ENCODE measurements at regions not wholly inside any gene's neighbourhood (a gene's known extent, or its start where the extent isn't known, plus 50 kb on each side); places are given as distances from the start of the nearest gene placed in this dataset.

DNA sequence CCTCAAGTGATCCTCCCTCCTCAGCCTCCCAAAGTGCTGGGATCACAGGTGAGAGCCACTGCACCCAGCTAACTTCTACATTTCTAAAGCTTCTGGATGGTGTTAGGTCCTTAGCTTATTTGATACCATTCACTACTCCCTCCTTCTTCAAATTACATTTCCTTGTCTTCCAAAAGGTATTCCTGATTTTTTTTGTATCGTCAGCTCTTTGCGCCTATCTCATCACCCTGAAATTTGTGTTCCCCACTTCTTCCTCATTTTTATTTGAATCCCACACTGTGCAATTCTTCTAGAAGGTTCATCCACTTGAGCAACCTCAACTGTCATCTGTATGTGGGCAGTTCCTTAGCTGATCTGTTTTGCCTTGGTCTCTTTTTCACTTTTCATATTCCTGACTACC, 241.8 kb upstream of the RGS6 start:
- H3K9me2 ChIP-seq (ENCODE audit: insufficient read depth): no peaks in the 10 kb centered on the region
- no peak for DNase-seq (ENCODE audit: low spot score)
- H3K27me3 ChIP-seq (ENCODE audit: insufficient read depth): no peaks in the 10 kb centered on the region
- H3K27ac Mint-ChIP-seq: no peak overlapping the region
- no peak for TF ChIP-seq POLR2AphosphoS5 (IDR thresholded peaks at IDR 0.05; ENCODE audit: low read depth)
- TF ChIP-seq EZH2phosphoT487 (IDR thresholded peaks at IDR 0.05; ENCODE audit: unreplicated experiment): no peak
- TF ChIP-seq ZNF331 (CRISPR knock-in tag; IDR thresholded peaks at IDR 0.05; ENCODE audit: low read depth): no peak
- no peak for TF ChIP-seq NANOG (IDR thresholded peaks at IDR 0.05; ENCODE audit: borderline replicate concordance)
- TF ChIP-seq, protein P1, sequence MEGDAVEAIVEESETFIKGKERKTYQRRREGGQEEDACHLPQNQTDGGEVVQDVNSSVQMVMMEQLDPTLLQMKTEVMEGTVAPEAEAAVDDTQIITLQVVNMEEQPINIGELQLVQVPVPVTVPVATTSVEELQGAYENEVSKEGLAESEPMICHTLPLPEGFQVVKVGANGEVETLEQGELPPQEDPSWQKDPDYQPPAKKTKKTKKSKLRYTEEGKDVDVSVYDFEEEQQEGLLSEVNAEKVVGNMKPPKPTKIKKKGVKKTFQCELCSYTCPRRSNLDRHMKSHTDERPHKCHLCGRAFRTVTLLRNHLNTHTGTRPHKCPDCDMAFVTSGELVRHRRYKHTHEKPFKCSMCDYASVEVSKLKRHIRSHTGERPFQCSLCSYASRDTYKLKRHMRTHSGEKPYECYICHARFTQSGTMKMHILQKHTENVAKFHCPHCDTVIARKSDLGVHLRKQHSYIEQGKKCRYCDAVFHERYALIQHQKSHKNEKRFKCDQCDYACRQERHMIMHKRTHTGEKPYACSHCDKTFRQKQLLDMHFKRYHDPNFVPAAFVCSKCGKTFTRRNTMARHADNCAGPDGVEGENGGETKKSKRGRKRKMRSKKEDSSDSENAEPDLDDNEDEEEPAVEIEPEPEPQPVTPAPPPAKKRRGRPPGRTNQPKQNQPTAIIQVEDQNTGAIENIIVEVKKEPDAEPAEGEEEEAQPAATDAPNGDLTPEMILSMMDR (conservative IDR thresholded peaks at IDR 0.05; ENCODE audit: low read depth in 2 of 2): no peak
- no peak for TF ChIP-seq ZNF114 (CRISPR knock-in tag; IDR thresholded peaks at IDR 0.05)
- TF ChIP-seq STAT1 (IDR thresholded peaks at IDR 0.05; ENCODE audit: unreplicated experiment): no peak
- no peak for TF ChIP-seq CREB1 (CRISPR knock-in tag; IDR thresholded peaks at IDR 0.05; ENCODE audit: low read depth)
- TF ChIP-seq, protein P2, sequence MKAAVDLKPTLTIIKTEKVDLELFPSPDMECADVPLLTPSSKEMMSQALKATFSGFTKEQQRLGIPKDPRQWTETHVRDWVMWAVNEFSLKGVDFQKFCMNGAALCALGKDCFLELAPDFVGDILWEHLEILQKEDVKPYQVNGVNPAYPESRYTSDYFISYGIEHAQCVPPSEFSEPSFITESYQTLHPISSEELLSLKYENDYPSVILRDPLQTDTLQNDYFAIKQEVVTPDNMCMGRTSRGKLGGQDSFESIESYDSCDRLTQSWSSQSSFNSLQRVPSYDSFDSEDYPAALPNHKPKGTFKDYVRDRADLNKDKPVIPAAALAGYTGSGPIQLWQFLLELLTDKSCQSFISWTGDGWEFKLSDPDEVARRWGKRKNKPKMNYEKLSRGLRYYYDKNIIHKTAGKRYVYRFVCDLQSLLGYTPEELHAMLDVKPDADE (IDR thresholded peaks at IDR 0.05): no peak
- no peak for TF ChIP-seq JUNB (IDR thresholded peaks at IDR 0.05; ENCODE audit: unreplicated experiment)
- TF ChIP-seq, protein P3, sequence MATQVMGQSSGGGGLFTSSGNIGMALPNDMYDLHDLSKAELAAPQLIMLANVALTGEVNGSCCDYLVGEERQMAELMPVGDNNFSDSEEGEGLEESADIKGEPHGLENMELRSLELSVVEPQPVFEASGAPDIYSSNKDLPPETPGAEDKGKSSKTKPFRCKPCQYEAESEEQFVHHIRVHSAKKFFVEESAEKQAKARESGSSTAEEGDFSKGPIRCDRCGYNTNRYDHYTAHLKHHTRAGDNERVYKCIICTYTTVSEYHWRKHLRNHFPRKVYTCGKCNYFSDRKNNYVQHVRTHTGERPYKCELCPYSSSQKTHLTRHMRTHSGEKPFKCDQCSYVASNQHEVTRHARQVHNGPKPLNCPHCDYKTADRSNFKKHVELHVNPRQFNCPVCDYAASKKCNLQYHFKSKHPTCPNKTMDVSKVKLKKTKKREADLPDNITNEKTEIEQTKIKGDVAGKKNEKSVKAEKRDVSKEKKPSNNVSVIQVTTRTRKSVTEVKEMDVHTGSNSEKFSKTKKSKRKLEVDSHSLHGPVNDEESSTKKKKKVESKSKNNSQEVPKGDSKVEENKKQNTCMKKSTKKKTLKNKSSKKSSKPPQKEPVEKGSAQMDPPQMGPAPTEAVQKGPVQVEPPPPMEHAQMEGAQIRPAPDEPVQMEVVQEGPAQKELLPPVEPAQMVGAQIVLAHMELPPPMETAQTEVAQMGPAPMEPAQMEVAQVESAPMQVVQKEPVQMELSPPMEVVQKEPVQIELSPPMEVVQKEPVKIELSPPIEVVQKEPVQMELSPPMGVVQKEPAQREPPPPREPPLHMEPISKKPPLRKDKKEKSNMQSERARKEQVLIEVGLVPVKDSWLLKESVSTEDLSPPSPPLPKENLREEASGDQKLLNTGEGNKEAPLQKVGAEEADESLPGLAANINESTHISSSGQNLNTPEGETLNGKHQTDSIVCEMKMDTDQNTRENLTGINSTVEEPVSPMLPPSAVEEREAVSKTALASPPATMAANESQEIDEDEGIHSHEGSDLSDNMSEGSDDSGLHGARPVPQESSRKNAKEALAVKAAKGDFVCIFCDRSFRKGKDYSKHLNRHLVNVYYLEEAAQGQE (IDR thresholded peaks at IDR 0.05; ENCODE audit: unreplicated experiment): no peak
- TF ChIP-seq, protein P4, sequence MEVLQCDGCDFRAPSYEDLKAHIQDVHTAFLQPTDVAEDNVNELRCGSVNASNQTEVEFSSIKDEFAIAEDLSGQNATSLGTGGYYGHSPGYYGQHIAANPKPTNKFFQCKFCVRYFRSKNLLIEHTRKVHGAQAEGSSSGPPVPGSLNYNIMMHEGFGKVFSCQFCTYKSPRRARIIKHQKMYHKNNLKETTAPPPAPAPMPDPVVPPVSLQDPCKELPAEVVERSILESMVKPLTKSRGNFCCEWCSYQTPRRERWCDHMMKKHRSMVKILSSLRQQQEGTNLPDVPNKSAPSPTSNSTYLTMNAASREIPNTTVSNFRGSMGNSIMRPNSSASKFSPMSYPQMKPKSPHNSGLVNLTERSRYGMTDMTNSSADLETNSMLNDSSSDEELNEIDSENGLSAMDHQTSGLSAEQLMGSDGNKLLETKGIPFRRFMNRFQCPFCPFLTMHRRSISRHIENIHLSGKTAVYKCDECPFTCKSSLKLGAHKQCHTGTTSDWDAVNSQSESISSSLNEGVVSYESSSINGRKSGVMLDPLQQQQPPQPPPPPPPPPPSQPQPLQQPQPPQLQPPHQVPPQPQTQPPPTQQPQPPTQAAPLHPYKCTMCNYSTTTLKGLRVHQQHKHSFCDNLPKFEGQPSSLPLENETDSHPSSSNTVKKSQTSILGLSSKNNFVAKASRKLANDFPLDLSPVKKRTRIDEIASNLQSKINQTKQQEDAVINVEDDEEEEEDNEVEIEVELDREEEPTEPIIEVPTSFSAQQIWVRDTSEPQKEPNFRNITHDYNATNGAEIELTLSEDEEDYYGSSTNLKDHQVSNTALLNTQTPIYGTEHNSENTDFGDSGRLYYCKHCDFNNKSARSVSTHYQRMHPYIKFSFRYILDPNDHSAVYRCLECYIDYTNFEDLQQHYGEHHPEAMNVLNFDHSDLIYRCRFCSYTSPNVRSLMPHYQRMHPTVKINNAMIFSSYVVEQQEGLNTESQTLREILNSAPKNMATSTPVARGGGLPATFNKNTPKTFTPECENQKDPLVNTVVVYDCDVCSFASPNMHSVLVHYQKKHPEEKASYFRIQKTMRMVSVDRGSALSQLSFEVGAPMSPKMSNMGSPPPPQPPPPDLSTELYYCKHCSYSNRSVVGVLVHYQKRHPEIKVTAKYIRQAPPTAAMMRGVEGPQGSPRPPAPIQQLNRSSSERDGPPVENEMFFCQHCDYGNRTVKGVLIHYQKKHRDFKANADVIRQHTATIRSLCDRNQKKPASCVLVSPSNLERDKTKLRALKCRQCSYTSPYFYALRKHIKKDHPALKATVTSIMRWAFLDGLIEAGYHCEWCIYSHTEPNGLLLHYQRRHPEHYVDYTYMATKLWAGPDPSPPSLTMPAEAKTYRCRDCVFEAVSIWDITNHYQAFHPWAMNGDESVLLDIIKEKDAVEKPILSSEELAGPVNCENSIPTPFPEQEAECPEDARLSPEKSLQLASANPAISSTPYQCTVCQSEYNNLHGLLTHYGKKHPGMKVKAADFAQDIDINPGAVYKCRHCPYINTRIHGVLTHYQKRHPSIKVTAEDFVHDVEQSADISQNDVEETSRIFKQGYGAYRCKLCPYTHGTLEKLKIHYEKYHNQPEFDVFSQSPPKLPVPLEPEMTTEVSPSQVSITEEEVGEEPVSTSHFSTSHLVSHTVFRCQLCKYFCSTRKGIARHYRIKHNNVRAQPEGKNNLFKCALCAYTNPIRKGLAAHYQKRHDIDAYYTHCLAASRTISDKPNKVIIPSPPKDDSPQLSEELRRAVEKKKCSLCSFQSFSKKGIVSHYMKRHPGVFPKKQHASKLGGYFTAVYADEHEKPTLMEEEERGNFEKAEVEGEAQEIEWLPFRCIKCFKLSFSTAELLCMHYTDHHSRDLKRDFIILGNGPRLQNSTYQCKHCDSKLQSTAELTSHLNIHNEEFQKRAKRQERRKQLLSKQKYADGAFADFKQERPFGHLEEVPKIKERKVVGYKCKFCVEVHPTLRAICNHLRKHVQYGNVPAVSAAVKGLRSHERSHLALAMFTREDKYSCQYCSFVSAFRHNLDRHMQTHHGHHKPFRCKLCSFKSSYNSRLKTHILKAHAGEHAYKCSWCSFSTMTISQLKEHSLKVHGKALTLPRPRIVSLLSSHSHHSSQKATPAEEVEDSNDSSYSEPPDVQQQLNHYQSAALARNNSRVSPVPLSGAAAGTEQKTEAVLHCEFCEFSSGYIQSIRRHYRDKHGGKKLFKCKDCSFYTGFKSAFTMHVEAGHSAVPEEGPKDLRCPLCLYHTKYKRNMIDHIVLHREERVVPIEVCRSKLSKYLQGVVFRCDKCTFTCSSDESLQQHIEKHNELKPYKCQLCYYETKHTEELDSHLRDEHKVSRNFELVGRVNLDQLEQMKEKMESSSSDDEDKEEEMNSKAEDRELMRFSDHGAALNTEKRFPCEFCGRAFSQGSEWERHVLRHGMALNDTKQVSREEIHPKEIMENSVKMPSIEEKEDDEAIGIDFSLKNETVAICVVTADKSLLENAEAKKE (CRISPR knock-in tag; IDR thresholded peaks at IDR 0.05): no peak
- TF ChIP-seq EZH2 (IDR thresholded peaks at IDR 0.05; ENCODE audit: low read depth, unreplicated experiment): no peak
- H3K4me3 ChIP-seq: no peak overlapping the region
- no peak overlapping the region for H3K27ac ChIP-seq (ENCODE audit: low read depth)
- no peaks in the 10 kb centered on the region for H3K9me3 Mint-ChIP-seq
- no peak overlapping the region for H3K4me3 Mint-ChIP-seq
- H3K4me2 ChIP-seq: no peak overlapping the region
- ATAC-seq: no peak
- H3K36me3 ChIP-seq (ENCODE audit: insufficient read depth): no peaks in the 10 kb centered on the region
- no peak overlapping the region for H2AFZ ChIP-seq
- H3F3A ChIP-seq (replicated peaks; ENCODE audit: low read depth): no peaks in the 10 kb centered on the region
- 0 out of 2 replicates have a peak, but pooled peaks cover 7% of the 10 kb centered on the region for H3K4me1 ChIP-seq (ENCODE audit: insufficient read depth)
- H4K20me1 ChIP-seq (replicated peaks; ENCODE audit: insufficient read depth): 0 out of 2 replicates have a peak, but pooled peaks cover 3% of the 10 kb centered on the region
- peaks cover 14% of the 10 kb centered on the region for H3K36me3 Mint-ChIP-seq (ENCODE audit: low read depth)
- H3K4me1 Mint-ChIP-seq: peaks cover 8% of the 10 kb centered on the region; the same call in 2 of the 3 replicates
- H3K79me2 ChIP-seq (replicated peaks; ENCODE audit: insufficient read depth): no peaks in the 10 kb centered on the region
- peaks cover 2% of the 10 kb centered on the region for H3K27me3 Mint-ChIP-seq (ENCODE audit: insufficient read depth, low read depth, poor library complexity)

Measured in GM23338 (cell line).